Neutrophil (primary cell): ENCODE measurements at regions not wholly inside any gene's neighbourhood (a gene's known extent, or its start where the extent isn't known, plus 50 kb on each side); places are given as distances from the start of the nearest gene placed in this dataset.

ENCODE experiments used
- H3K27ac ChIP-seq: fragments of 200-600 bp; sonication (generic); 2 replicates; pipeline ENCODE4 v1.5.1; 2016; ENCODE audit warnings: mild to moderate bottlenecking, moderate library complexity
- H3K27me3 ChIP-seq: fragments of 200-600 bp; sonication (generic); 2 replicates; pipeline ENCODE4 v1.6.0; 2016; ENCODE audit warnings: mild to moderate bottlenecking
- H3K36me3 ChIP-seq: fragments of 200-600 bp; sonication (generic); 2 replicates; pipeline ENCODE4 v1.5.1; 2017
- H3K4me1 ChIP-seq, 2 experiments: fragments of 200-600 bp in 1 of 2; sonication (generic) in 1 of 2; 1 replicate in 1 of 2; 2 replicates in 1 of 2; pipeline versions ENCODE4 v1.5.1 to v1.6.1; 2013 to 2016; ENCODE audit warnings: low read depth in 1 of 2, low read length in 1 of 2, mild to moderate bottlenecking in 1 of 2, moderate library complexity in 1 of 2; ENCODE audit not compliant: control insufficient read depth in 1 of 2, insufficient read depth in 1 of 2
- H3K4me3 ChIP-seq, 2 experiments: fragments of 200-600 bp in 1 of 2; sonication (generic) in 1 of 2; 1 replicate in 1 of 2; 2 replicates in 1 of 2; pipeline ENCODE4 v1.5.1; 2013 to 2016; ENCODE audit warnings: low read depth in 1 of 2, low read length in 1 of 2, mild to moderate bottlenecking in 1 of 2, moderate library complexity in 1 of 2
- H3K9me3 ChIP-seq: fragments of 200-600 bp; sonication (generic); 2 replicates; pipeline ENCODE4 v1.5.1; 2016
- TF ChIP-seq, protein P1 (sequence below): fragments of 200-600 bp; sonication (generic); IDR thresholded peaks from 2 replicates; pipeline ENCODE4 v1.5.1; 2016; ENCODE audit warnings: antibody characterized with exemption

DNA sequence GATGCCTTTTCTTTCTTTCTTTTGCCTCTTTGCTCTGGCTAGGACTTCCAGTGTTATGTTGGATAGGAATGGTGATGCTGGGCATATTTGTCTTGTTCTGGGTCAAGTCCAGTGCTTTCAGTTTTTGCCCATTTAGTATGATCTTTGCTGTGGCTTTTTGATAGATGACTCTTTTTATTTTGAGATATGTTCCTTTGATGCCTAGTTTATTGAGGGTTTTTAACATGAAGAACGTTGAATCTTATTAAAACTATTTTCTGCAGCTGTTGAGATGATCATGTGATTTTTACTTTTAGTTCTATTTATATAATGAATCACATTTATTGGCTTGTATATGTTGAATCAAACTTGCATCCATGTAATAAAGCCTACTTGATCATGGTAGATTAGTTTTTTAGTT lies 363.8 kb upstream of the RASGRP1 start:
- no peaks in the 10 kb centered on the region for H3K9me3 ChIP-seq

DNA sequence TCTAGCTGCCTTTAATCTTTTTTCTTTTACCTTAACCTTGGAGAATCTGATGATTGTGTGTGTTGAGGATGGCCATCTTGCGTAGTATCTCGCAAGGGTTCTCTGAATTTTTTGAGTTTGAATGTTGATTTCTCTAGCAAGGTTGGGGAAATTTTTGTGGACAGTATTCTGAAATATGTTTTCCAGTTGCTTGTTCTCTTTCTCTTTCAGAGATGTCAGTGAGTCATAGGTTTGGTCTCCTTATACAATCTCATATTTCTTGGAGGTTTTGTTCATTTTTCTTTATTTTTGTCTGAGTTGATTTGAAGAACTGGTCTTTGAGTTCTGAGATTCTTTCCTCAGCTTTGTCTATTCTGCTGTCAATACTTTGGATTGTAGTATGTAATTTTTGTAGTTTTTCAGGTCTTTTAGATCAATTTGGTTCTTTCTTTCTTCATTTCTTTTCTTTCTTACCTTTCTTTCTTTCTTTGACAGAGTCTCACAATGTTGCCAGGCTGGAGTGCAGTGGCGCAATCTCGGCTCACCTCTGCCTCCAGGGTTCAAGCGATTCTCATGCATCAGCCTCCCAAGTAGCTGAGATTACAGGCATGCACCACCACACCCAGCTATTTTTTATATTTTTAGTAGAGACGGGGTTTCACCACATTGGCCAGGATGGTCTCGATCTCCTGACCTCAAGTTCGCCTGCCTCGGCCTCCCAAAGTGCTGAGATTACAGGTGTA lies 366.4 kb upstream of the RASGRP1 start:
- TF ChIP-seq, protein P1, sequence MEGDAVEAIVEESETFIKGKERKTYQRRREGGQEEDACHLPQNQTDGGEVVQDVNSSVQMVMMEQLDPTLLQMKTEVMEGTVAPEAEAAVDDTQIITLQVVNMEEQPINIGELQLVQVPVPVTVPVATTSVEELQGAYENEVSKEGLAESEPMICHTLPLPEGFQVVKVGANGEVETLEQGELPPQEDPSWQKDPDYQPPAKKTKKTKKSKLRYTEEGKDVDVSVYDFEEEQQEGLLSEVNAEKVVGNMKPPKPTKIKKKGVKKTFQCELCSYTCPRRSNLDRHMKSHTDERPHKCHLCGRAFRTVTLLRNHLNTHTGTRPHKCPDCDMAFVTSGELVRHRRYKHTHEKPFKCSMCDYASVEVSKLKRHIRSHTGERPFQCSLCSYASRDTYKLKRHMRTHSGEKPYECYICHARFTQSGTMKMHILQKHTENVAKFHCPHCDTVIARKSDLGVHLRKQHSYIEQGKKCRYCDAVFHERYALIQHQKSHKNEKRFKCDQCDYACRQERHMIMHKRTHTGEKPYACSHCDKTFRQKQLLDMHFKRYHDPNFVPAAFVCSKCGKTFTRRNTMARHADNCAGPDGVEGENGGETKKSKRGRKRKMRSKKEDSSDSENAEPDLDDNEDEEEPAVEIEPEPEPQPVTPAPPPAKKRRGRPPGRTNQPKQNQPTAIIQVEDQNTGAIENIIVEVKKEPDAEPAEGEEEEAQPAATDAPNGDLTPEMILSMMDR, result no peak

More for the DNA sequence above, 363.8 kb upstream of the RASGRP1 start:
- Histone ChIP-seq H3K4me3 (no peak overlapping the region), H3K27ac (no peak overlapping the region), H3K27me3 (no peaks in the 10 kb centered on the region), H3K4me1 (no peaks in the 10 kb centered on the region), H3K36me3 (no peaks in the 10 kb centered on the region)
- TF ChIP-seq, protein P1, result no peak

DNA sequence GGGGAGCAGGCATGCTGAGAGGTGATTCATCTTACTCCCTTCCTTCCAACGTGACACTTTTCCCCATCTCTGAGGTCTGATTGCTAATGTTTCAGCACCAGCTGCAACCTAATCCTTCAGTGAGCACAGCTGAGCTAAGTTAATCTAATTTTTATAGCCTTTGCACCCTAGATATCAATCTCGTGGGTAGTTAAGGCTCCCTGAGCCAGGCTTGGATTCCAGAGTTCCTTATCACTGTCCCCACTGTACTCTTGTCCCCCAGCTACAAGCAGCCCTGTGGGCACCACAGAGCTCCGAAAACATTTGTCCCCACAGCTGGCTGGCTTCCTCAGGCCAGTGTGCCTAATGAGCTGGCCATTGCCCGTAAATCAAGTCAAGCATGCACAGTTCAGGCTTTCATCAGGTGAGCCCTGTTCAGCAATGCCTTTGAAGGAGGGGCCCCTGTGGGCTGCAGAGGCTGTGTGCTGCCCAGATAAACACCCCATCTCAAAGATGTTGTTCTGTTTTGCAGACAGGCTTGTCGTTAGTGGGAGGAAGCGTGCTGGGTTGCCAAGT lies 376.9 kb upstream of the RASGRP1 start:
- TF ChIP-seq, protein P1, result no peak
- no peaks in the 10 kb centered on the region for H3K36me3 ChIP-seq
- H3K27me3 ChIP-seq, result no peaks in the 10 kb centered on the region
- no peaks in the 10 kb centered on the region for H3K9me3 ChIP-seq
- H3K4me3 ChIP-seq, result no peak overlapping the region
- peaks cover 0 to 2% of the 10 kb centered on the region in 2 experiments for H3K4me1 ChIP-seq
- no peak overlapping the region for H3K27ac ChIP-seq

More for the DNA sequence above, 366.4 kb upstream of the RASGRP1 start:
- H3K4me3 ChIP-seq, result no peak overlapping the region
- H3K27ac ChIP-seq, result no peak overlapping the region
- no peaks in the 10 kb centered on the region for H3K9me3 ChIP-seq
- no peaks in the 10 kb centered on the region for H3K36me3 ChIP-seq
- no peaks in the 10 kb centered on the region for H3K4me1 ChIP-seq
- H3K27me3 ChIP-seq, result no peaks in the 10 kb centered on the region

DNA sequence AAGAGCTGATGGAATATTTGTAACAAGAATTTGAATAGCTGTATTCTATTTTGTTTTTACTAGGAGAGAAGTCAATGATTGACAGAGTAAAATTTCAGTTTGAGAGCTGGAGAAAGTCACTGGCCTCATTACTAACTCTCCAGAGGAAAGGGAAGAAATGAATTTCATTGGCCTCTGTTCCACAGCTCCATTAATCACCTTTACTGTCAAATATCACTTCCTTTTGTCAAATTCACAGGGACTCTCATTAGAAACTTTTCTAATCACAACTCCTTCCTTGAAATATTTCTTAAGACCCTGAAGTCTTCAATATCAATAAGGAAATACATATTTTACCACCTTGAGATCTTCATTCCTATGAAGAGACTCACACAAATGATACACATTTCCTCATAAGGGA lies 379.9 kb upstream of the RASGRP1 start:
- no peak overlapping the region for H3K27ac ChIP-seq
- no peak overlapping the region for H3K4me3 ChIP-seq
- TF ChIP-seq, protein P1, result no peak

DNA sequence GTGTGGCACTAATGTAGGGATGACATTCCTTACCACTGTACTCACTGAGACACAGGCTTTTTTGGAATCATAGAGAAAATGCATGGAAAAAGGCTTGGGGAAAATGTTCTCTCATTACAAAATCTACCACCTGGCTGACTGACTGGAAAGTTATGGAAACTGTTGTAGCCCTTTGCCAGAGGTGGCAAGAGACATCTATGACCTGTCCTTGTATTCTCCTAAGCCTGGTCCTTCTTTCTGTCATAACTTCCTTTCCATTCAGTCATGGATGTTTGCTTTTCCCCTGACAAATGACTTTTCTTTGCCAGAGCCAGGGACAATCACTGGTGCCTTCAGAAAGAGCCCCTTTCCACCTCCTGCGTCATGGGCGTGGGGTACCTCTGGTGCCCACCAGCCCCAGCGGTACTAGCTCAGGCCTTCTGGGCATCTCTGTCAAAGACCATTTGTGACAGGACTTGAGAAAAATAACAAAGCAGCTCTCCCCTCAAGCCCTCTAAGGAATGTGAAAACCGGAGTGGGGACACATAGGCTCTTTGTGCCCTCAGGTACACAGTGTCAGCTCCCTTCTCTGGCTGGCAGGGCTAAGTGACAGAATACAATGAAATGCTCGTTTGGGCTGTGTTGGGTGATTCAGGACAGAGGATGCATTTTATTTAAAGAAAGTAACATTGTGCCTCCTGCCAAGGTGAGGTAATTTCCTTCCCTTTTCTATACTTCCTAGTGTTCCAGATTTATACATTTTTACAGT lies 381.1 kb upstream of the RASGRP1 start:
- Histone ChIP-seq H3K9me3 (no peaks in the 10 kb centered on the region), H3K36me3 (no peaks in the 10 kb centered on the region), H3K27ac (no peak overlapping the region), H3K4me3 (no peak overlapping the region), H3K4me1 (peaks cover 0 to 2% of the 10 kb centered on the region in 2 experiments), H3K27me3 (no peaks in the 10 kb centered on the region)
- TF ChIP-seq, protein P1, result no peak

More for the DNA sequence above, 379.9 kb upstream of the RASGRP1 start:
- H3K27me3 ChIP-seq, result no peaks in the 10 kb centered on the region
- H3K9me3 ChIP-seq, result no peaks in the 10 kb centered on the region
- H3K36me3 ChIP-seq, result no peaks in the 10 kb centered on the region
- peaks cover 0 to 2% of the 10 kb centered on the region in 2 experiments for H3K4me1 ChIP-seq
